Mammary epithelial cell (primary cell): ENCODE measurements at regions not wholly inside any gene's neighbourhood (a gene's known extent, or its start where the extent isn't known, plus 50 kb on each side); places are given as distances from the start of the nearest gene placed in this dataset.

Experiments
- EZH2 ChIP-seq: IDR thresholded peaks from 2 replicates; pipeline ENCODE4 v1.6.1; 2012; ENCODE audit warnings: low read length, inconsistent platforms, borderline replicate concordance
- TF ChIP-seq, protein P1 (sequence below), 2 donors: IDR thresholded peaks in 1 of 2; conservative IDR thresholded peaks in 1 of 2; 2 replicates each; pipeline ENCODE4 v1.5.1; 2011 to 2012; ENCODE audit warnings: inconsistent platforms in 2 of 2, low read length in 2 of 2, mild to moderate bottlenecking in 2 of 2, control low read depth in 1 of 2, low read depth in 1 of 2; ENCODE audit not compliant: insufficient read depth in 1 of 2; ENCODE audit errors: extremely low read depth in 1 of 2

DNA sequence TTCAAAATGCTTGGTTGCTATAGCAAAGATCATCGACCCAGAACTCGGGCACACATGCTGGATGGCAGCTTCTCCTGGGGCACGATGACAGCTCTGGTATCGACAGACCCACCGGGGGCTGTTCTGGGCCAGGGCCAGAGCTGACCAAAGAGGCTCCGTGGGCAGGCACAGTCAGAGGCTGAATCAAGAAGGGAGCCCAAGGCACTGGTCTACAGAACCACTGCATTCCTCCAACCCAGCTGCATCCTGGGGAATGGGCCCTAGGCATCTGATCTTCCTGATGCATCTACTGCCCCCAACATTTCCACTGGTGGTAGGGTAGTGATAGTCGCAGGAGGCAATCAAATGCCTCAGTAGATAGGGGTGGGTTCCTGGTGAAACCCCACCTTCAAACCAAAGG is 470.3 kb downstream of the TBC1D22A start:
- TF ChIP-seq, protein P1, sequence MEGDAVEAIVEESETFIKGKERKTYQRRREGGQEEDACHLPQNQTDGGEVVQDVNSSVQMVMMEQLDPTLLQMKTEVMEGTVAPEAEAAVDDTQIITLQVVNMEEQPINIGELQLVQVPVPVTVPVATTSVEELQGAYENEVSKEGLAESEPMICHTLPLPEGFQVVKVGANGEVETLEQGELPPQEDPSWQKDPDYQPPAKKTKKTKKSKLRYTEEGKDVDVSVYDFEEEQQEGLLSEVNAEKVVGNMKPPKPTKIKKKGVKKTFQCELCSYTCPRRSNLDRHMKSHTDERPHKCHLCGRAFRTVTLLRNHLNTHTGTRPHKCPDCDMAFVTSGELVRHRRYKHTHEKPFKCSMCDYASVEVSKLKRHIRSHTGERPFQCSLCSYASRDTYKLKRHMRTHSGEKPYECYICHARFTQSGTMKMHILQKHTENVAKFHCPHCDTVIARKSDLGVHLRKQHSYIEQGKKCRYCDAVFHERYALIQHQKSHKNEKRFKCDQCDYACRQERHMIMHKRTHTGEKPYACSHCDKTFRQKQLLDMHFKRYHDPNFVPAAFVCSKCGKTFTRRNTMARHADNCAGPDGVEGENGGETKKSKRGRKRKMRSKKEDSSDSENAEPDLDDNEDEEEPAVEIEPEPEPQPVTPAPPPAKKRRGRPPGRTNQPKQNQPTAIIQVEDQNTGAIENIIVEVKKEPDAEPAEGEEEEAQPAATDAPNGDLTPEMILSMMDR (conservative IDR thresholded peaks at IDR 0.05 in 1 of 2, IDR thresholded peaks at IDR 0.05 in 1 of 2; ENCODE audit: extremely low read depth in 1 of 2, insufficient read depth in 1 of 2, low read depth in 1 of 2, low read length in 2 of 2), result no peak
- TF ChIP-seq EZH2, result no peak
